ENCODE measurements at regions not wholly inside any gene's neighbourhood (a gene's known extent, or its start where the extent isn't known, plus 50 kb on each side); places are given as distances from the start of the nearest gene placed in this dataset.

GRCh38 chr2:118320658-118321057 lies 232.4 kb downstream of the INSIG2 start:
- DNase-seq, result peak; percentile 40

- DNase-seq, result no peak
These were observed 231.9 kb downstream of the INSIG2 start for GRCh38 chr2:118320196-118320595.

- no peak for DNase-seq
These were observed 231.0 kb downstream of the INSIG2 start for GRCh38 chr2:118319271-118319684.

GRCh38 chr2:118315606-118316005 lies 227.3 kb downstream of the INSIG2 start:
- DNase-seq, result no peak

- DNase-seq, result no peak
These were observed 224.9 kb downstream of the INSIG2 start for GRCh38 chr2:118312969-118313756.

GRCh38 chr2:118310681-118311429 lies 222.6 kb downstream of the INSIG2 start:
- DNase-seq, result peak; percentile 40

- DNase-seq, result peak; percentile 81
These were observed 221.8 kb downstream of the INSIG2 start for GRCh38 chr2:118309946-118310680.

- no peak for DNase-seq
These were observed 221.1 kb downstream of the INSIG2 start for GRCh38 chr2:118309257-118309945.

GRCh38 chr2:118307864-118308263 lies 219.6 kb downstream of the INSIG2 start:
- DNase-seq, result no peak

GRCh38 chr2:118301248-118301647 lies 213.0 kb downstream of the INSIG2 start:
- DNase-seq, result no peak

- no peak for DNase-seq
These were observed 212.6 kb downstream of the INSIG2 start for GRCh38 chr2:118300832-118301231.

GRCh38 chr2:118296663-118297062 lies 208.4 kb downstream of the INSIG2 start:
- no peak for DNase-seq

- no peak for DNase-seq
These were observed 207.5 kb downstream of the INSIG2 start for GRCh38 chr2:118295592-118296390.

GRCh38 chr2:118294063-118294462 lies 205.8 kb downstream of the INSIG2 start:
- no peak for DNase-seq

- DNase-seq, result no peak
These were observed 204.7 kb downstream of the INSIG2 start for GRCh38 chr2:118292991-118293390.

GRCh38 chr2:118291251-118291880 lies 203.1 kb downstream of the INSIG2 start:
- DNase-seq, result no peak

- DNase-seq, result no peak
These were observed 202.4 kb downstream of the INSIG2 start for GRCh38 chr2:118290411-118291250.

GRCh38 chr2:118279005-118279404 lies 190.7 kb downstream of the INSIG2 start:
- no peak for DNase-seq

GRCh38 chr2:118278046-118278445 lies 189.8 kb downstream of the INSIG2 start:
- DNase-seq, result no peak

- no peak for DNase-seq
These were observed 186.7 kb downstream of the INSIG2 start for GRCh38 chr2:118274841-118275510.
